Activated CD8-positive, alpha-beta memory T cell treated with anti-CD3 and anti-CD28 coated beads, Interleukin-2, amount 50 U/mL, for 48 hours (primary cell): ENCODE measurements at regions not wholly inside any gene's neighbourhood (a gene's known extent, or its start where the extent isn't known, plus 50 kb on each side); places are given as distances from the start of the nearest gene placed in this dataset.

ENCODE experiments used
- DNase-seq: peaks from one replicate; pipeline ENCODE4 v3.0.0-alpha.2; 2020

- DNase-seq, result no peak
Observed at GRCh38 chr6:41474213-41474933, 71.8 kb upstream of the FOXP4 start.

GRCh38 chr6:41475164-41475563 is 71.0 kb upstream of the FOXP4 start:
- no peak for DNase-seq

GRCh38 chr6:41475737-41476357 is 70.3 kb upstream of the FOXP4 start:
- DNase-seq, result no peak

- no peak for DNase-seq
Observed at GRCh38 chr6:41476401-41476800, 69.8 kb upstream of the FOXP4 start.

- no peak for DNase-seq
Observed at GRCh38 chr6:41477572-41477971, 68.6 kb upstream of the FOXP4 start.

- DNase-seq, result no peak
Observed at GRCh38 chr6:41483943-41484342, 62.2 kb upstream of the FOXP4 start.

- DNase-seq, result no peak
Observed at GRCh38 chr6:41487860-41488432, 58.2 kb upstream of the FOXP4 start.

- no peak for DNase-seq
Observed at GRCh38 chr6:41488433-41489119, 57.6 kb upstream of the FOXP4 start.

- DNase-seq, result no peak
Observed at GRCh38 chr6:41489120-41489851, 56.9 kb upstream of the FOXP4 start.

GRCh38 chr6:41492261-41492891 is 53.8 kb upstream of the FOXP4 start:
- no peak for DNase-seq

GRCh38 chr6:41494212-41495110 is 51.7 kb upstream of the FOXP4 start:
- no peak for DNase-seq
